Osteoblast (primary cell): ENCODE measurements at regions not wholly inside any gene's neighbourhood (a gene's known extent, or its start where the extent isn't known, plus 50 kb on each side); places are given as distances from the start of the nearest gene placed in this dataset.

Source experiments
- DNase-seq: peaks from one replicate; pipeline ENCODE4 v3.0.0; 2011; ENCODE audit warnings: low spot score, mixed read lengths; ENCODE audit not compliant: insufficient read length; ENCODE audit errors: missing footprints
- H2AFZ ChIP-seq: 2 replicates; pipeline ENCODE4 v1.6.0; 2011; ENCODE audit warnings: mild to moderate bottlenecking, low read length
- H3K27ac ChIP-seq: 2 replicates; pipeline ENCODE4 v1.5.1; 2011; ENCODE audit warnings: mild to moderate bottlenecking, low read depth, low read length, moderate library complexity
- H3K27me3 ChIP-seq: 2 replicates; pipeline ENCODE4 v1.6.0; 2012; ENCODE audit warnings: mild to moderate bottlenecking, control low read depth, inconsistent platforms, low read length, moderate library complexity; ENCODE audit not compliant: insufficient read depth
- H3K36me3 ChIP-seq: 2 replicates; pipeline ENCODE4 v1.5.1; 2011; ENCODE audit warnings: mild to moderate bottlenecking, low read length, control low read depth, moderate library complexity; ENCODE audit not compliant: insufficient read depth
- H3K4me1 ChIP-seq: 2 replicates; pipeline ENCODE4 v1.5.1; 2011; ENCODE audit warnings: mild to moderate bottlenecking, low read length, control low read depth, moderate library complexity; ENCODE audit not compliant: insufficient read depth
- H3K4me2 ChIP-seq: 2 replicates; pipeline ENCODE4 v1.6.0; 2011; ENCODE audit warnings: mild to moderate bottlenecking, low read length; ENCODE audit not compliant: insufficient read depth
- H3K4me3 ChIP-seq: fragments of 200-600 bp; sonication (generic); 3 replicates; pipeline ENCODE4 v1.5.1; 2012; ENCODE audit warnings: mild to moderate bottlenecking, low read length, inconsistent platforms; ENCODE audit not compliant: insufficient read depth
- H3K79me2 ChIP-seq: 2 replicates; pipeline ENCODE4 v1.6.0; 2012; ENCODE audit warnings: mild to moderate bottlenecking, low read length, control low read depth, inconsistent platforms; ENCODE audit not compliant: insufficient read depth
- H3K9me3 ChIP-seq: 2 replicates; pipeline ENCODE4 v1.5.1; 2011; ENCODE audit warnings: low read depth, low read length, control low read depth
- H4K20me1 ChIP-seq: 2 replicates; pipeline ENCODE4 v1.6.0; 2012; ENCODE audit warnings: mild to moderate bottlenecking, low read length, control low read depth; ENCODE audit not compliant: insufficient read depth
- CTCF ChIP-seq: IDR thresholded peaks from 2 replicates; pipeline ENCODE4 v1.5.1; 2011; ENCODE audit warnings: mild to moderate bottlenecking, low read depth, low read length, moderate library complexity; ENCODE audit errors: extremely low read depth

GRCh38 chr15:53454843-53455721 is 304.4 kb downstream of the WDR72 start:
- Histone ChIP-seq H3K36me3 (no peaks in the 10 kb centered on the region), H3K4me3 (no peak overlapping the region), H3K4me2 (no peak overlapping the region), H3K27me3 (no peaks in the 10 kb centered on the region), H3K9me3 (no peaks in the 10 kb centered on the region), H4K20me1 (no peaks in the 10 kb centered on the region), H2AFZ (no peak overlapping the region), H3K79me2 (no peaks in the 10 kb centered on the region), H3K27ac (no peak overlapping the region), H3K4me1 (no peaks in the 10 kb centered on the region)
- DNase-seq, result no peak
- no peak for TF ChIP-seq CTCF

GRCh38 chr15:53454535-53454842 is 305.0 kb downstream of the WDR72 start:
- Histone ChIP-seq H2AFZ (no peak overlapping the region), H3K4me1 (no peaks in the 10 kb centered on the region), H3K27ac (no peak overlapping the region), H3K79me2 (no peaks in the 10 kb centered on the region), H3K4me2 (no peak overlapping the region), H3K36me3 (no peaks in the 10 kb centered on the region), H4K20me1 (no peaks in the 10 kb centered on the region), H3K27me3 (no peaks in the 10 kb centered on the region), H3K4me3 (no peak overlapping the region), H3K9me3 (no peaks in the 10 kb centered on the region)
- no peak for TF ChIP-seq CTCF
- no peak for DNase-seq

GRCh38 chr15:53453253-53454105 is 306.0 kb downstream of the WDR72 start:
- no peak overlapping the region for H3K27ac ChIP-seq
- no peak overlapping the region for H2AFZ ChIP-seq
- H3K9me3 ChIP-seq, result no peaks in the 10 kb centered on the region
- no peaks in the 10 kb centered on the region for H3K36me3 ChIP-seq
- H3K27me3 ChIP-seq, result no peaks in the 10 kb centered on the region
- DNase-seq, result no peak
- H4K20me1 ChIP-seq, result no peaks in the 10 kb centered on the region
- TF ChIP-seq CTCF, result no peak
- H3K79me2 ChIP-seq, result no peaks in the 10 kb centered on the region
- no peak overlapping the region for H3K4me3 ChIP-seq
- H3K4me2 ChIP-seq, result no peak overlapping the region
- no peaks in the 10 kb centered on the region for H3K4me1 ChIP-seq
